Erythroblast (primary cell): ENCODE measurements at regions not wholly inside any gene's neighbourhood (a gene's known extent, or its start where the extent isn't known, plus 50 kb on each side); places are given as distances from the start of the nearest gene placed in this dataset.

Experiments
- GATA1 ChIP-seq: IDR thresholded peaks from 2 replicates; pipeline ENCODE4 v1.6.1; 2011; ENCODE audit warnings: low read depth, mild to moderate bottlenecking, control low read depth, low read length, moderate library complexity
- POLR2A ChIP-seq: IDR thresholded peaks from 2 replicates; pipeline ENCODE4 v1.6.1; 2011; ENCODE audit warnings: mild to moderate bottlenecking, low read length

DNA sequence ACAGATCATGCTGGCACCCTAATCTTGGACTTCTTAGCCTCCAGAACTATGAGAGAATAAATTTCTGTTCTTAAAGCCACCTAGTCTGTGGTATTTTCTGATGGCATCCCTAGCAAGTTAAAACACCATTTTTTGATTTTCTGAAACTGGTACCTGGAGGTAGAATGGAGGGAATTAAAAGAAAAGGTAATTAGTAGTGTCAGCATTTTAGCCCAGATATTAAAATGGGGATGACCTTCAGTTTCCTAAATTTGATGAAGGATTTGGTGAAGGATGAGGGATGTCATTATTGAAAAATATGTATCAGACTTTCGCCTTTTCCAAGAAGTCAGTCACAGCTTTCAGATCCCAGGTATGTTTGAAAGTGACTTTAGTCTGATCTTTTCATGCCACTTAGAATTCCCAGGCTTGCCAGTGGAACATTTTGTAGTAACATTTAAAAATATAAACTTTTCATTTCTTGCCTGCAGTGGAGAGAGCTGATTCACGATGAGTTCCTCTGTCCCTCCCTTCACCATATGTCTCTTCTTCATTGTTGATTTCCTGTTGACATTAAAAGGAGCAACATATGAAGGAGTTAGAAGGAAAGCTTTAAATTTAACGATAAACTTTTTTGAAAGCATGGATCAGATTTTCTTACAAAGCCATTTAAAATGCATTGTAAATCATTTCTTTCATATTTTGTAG is 169.4 kb downstream of the SLIT2 start:
- TF ChIP-seq POLR2A (no peak), GATA1 (no peak)
